GM06990 (cell line): ENCODE measurements at regions not wholly inside any gene's neighbourhood (a gene's known extent, or its start where the extent isn't known, plus 50 kb on each side); places are given as distances from the start of the nearest gene placed in this dataset.

Source experiments
- DNase-seq: peaks from one replicate; pipeline ENCODE4 v3.0.0-alpha.2; 2011; ENCODE audit not compliant: insufficient read length; ENCODE audit errors: extremely low read depth
- H3K27me3 ChIP-seq: replicated peaks from 2 replicates; pipeline ENCODE4 v1.6.0; 2011; ENCODE audit warnings: low read length; ENCODE audit not compliant: control insufficient read depth, insufficient read depth
- H3K36me3 ChIP-seq: 2 replicates; pipeline ENCODE4 v1.5.1; 2011; ENCODE audit warnings: low read length; ENCODE audit not compliant: control insufficient read depth, insufficient read depth
- H3K4me3 ChIP-seq: replicated peaks from 2 replicates; pipeline ENCODE4 v1.5.1; 2011; ENCODE audit warnings: low read depth, mild to moderate bottlenecking, control low read depth, low read length
- TF ChIP-seq, protein P1 (sequence below): IDR thresholded peaks from 2 replicates; pipeline ENCODE4 v1.5.1; 2011; ENCODE audit warnings: low read length, control low read depth, mild to moderate bottlenecking, inconsistent platforms; ENCODE audit not compliant: insufficient read depth, poor library complexity, severe bottlenecking

DNA sequence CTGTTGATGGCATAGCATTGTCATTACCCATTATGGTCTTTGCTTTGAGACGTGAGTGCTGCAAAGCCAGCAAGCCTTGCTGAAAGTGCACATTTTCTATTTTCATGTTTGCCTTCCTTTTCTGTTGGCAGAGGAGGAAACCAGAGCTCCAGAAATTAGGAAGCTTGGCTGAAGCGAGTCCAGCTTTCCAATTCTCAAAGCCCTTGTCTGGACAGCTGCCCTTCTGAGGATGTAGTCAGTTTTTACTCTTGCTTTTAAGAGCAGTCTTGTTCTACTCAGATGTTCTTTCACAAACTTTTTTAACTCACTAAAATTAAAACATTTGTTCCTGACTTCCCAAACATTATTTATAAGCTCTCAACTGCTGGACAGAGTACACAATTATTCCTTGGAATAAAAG, 93.8 kb downstream of the ICOS start:
- TF ChIP-seq, protein P1, sequence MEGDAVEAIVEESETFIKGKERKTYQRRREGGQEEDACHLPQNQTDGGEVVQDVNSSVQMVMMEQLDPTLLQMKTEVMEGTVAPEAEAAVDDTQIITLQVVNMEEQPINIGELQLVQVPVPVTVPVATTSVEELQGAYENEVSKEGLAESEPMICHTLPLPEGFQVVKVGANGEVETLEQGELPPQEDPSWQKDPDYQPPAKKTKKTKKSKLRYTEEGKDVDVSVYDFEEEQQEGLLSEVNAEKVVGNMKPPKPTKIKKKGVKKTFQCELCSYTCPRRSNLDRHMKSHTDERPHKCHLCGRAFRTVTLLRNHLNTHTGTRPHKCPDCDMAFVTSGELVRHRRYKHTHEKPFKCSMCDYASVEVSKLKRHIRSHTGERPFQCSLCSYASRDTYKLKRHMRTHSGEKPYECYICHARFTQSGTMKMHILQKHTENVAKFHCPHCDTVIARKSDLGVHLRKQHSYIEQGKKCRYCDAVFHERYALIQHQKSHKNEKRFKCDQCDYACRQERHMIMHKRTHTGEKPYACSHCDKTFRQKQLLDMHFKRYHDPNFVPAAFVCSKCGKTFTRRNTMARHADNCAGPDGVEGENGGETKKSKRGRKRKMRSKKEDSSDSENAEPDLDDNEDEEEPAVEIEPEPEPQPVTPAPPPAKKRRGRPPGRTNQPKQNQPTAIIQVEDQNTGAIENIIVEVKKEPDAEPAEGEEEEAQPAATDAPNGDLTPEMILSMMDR = no peak

GRCh38 chr2:204031056-204031455, 94.5 kb downstream of the ICOS start:
- no peak overlapping the region for H3K4me3 ChIP-seq
- TF ChIP-seq, protein P1 = no peak
- no peaks in the 10 kb centered on the region for H3K27me3 ChIP-seq
- no peak for DNase-seq
- no peaks in the 10 kb centered on the region for H3K36me3 ChIP-seq

More for the DNA sequence above, 93.8 kb downstream of the ICOS start:
- H3K4me3 ChIP-seq = no peak overlapping the region
- no peak for DNase-seq
- no peaks in the 10 kb centered on the region for H3K27me3 ChIP-seq
- no peaks in the 10 kb centered on the region for H3K36me3 ChIP-seq

- H3K4me3 ChIP-seq = no peak overlapping the region
- DNase-seq = no peak
- H3K27me3 ChIP-seq = no peaks in the 10 kb centered on the region
- TF ChIP-seq, protein P1 = no peak
- H3K36me3 ChIP-seq = no peaks in the 10 kb centered on the region
Observed at GRCh38 chr2:204032301-204032700, 95.7 kb downstream of the ICOS start.

- TF ChIP-seq, protein P1 = no peak
- Histone ChIP-seq H3K36me3 (no peaks in the 10 kb centered on the region), H3K4me3 (no peak overlapping the region), H3K27me3 (no peaks in the 10 kb centered on the region)
- DNase-seq = no peak
Observed at GRCh38 chr2:204033611-204034495, 97.3 kb downstream of the ICOS start.

- TF ChIP-seq, protein P1 = no peak
Observed at GRCh38 chr2:204036706-204037105, 100.1 kb downstream of the ICOS start.

More at GRCh38 chr2:204036706-204037105, 100.1 kb downstream of the ICOS start:
- no peaks in the 10 kb centered on the region; the same call in 1 of the 2 replicates for H3K27me3 ChIP-seq
- DNase-seq = no peak
- H3K36me3 ChIP-seq = no peaks in the 10 kb centered on the region
- no peak overlapping the region for H3K4me3 ChIP-seq
